NCI-H1436 treated with DMSO at 0.1 percent for 48 hours (cell line): ENCODE measurements at regions not wholly inside any gene's neighbourhood (a gene's known extent, or its start where the extent isn't known, plus 50 kb on each side); places are given as distances from the start of the nearest gene placed in this dataset.

Experiments used
- DNase-seq: peaks from one replicate; lab custom pipeline; 2025; lab: John Stamatoyannopoulos, UW

DNA sequence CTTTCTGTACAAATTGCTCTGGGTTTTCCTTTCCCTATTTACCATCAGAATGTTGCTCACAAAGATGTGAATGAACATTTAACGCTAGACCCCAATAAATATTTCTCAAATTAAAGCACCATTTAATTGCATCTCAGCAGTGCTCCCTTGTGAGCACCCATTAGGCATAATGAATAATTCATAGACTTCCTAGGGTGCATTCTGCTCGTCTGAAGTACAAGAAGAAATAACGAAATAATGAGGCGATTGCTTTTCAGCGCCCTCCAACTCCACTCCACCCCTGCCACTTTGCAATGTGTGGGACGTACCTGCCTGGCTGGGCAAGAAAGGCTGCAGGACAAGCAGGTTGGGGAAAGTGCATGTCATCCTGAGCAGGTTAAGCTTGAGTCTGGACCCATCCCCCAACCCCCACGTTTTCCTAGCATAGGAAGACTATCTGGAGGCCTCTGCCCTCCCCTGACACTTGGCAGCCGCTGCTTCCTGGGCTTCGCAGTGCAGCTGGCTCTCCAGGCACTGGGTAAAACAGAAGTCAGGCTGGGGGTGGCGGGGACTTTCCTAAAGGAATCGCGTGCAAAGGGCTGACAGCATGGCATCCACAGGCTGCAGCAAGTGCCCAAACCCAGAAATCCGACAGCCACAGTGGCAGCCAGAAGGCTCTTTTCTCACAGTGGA is 253.7 kb downstream of the DUSP6 start:
- DNase-seq = no peak

DNA sequence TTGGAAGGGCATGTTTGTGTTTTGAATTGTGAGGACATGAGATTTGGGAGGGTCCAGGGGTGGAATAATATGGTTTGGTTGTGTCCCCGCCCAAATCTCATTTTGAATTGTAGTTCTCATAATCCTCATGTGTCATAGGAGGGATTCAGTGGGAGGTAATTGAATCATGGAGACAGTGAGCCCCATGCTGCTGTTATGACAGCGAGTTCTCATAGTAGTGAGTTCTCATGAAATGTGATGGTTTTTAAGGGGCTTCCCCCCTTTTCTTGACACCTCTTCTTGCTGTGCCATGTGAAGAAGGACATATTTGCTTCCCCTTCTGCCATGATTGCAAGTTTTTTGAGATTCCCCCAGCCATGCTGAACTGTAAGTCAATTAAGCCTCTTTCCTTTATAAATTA is 260.0 kb downstream of the DUSP6 start:
- DNase-seq = no peak

DNA sequence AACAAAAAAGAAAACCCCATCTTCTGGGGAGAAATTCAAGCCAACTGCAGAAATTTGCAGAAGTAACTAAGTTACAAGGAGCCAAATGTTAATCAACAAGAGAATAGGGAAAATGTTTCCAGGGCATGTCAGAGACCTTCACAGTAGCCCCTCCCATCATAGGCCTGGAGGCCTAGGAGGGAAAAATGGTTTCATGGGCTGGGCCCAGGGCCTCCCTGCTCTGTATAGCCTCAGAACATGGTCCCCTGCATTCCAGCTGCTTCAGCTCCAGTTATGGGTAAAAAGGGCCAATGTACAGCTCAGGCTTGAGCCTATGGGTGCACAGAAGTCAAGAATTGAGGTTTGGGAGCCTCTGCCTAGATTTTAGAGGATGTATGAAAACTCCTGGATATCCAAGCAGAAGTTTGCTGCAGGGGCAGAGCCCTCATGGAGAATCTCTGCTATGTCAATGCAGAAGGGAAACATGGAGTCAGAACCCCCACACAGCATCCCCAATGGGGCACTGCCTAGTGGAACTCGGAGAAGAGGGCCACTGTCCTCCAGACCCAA is 260.9 kb downstream of the DUSP6 start:
- DNase-seq = no peak

- no peak for DNase-seq
Observed at GRCh38 chr12:89089264-89089663, 263.0 kb downstream of the DUSP6 start.

DNA sequence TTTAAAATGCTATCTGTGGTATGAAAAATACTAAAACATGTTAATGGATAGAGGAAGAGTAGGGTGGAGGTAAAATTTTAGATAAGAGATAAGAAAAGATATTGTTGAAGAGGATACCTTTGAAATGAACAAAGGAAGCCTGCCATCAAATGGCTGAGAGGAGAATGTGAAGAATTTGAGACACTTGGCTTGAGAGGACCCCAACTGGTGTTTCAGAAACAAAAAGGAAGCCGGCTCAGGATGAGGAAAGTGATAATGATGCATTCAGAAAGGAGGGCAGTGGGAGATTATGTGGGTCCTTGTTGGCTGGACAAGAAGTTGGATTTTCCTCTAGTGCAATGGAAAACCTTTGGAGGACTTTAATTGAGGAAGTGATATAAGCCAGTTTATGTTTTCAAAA is 264.4 kb downstream of the DUSP6 start:
- no peak for DNase-seq

DNA sequence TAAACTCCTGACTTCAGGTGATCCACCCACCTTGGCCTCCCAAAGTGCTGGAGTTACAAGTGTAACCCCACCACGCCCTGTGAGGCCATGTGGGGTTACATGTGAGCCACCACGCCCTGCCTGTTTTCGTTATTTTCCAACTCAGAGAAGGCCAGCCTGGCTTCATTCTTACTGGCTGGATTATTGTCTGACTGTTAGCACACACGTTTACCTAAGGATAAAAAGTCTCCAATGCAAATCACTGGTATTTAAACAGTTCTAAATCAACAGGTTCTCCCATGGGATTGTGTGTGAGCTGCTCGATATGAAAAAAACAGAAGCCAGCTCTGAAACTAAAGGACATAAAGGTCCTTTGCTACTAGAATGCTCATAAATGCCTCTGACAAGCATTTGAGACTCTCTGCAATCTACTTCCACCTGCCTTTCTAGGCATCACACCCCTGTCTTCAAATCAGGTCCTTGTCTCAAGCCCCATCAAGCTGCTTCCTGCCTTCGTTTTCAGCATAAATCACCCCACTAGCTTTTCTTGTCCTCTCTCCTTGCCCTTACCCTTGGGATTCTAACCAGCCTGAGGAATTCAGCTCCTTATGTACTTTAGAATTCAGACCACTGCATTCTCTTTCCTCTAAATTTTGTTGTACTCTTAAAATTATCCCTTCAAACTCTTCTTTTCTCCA is 265.0 kb downstream of the DUSP6 start:
- DNase-seq = no peak

DNA sequence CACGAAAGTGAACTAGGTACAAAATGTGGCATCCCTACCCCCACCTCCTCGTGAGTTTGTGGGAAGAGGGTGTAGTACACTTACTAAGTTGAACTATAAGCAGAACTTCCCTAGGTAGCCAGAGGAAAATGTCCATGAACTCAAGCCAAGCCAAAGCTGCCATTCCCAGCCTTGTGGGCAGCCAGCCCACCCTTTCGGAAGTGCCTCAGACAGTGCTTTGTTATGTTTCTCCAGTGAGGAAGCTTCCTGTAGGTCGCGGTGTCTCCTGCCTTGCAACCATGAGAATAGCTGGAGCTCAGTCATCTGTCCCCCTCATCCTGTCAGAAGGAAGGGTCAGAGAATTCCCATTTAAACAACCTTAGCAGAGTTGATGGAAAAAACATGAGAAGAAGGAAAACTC is 266.9 kb downstream of the DUSP6 start:
- no peak for DNase-seq

DNA sequence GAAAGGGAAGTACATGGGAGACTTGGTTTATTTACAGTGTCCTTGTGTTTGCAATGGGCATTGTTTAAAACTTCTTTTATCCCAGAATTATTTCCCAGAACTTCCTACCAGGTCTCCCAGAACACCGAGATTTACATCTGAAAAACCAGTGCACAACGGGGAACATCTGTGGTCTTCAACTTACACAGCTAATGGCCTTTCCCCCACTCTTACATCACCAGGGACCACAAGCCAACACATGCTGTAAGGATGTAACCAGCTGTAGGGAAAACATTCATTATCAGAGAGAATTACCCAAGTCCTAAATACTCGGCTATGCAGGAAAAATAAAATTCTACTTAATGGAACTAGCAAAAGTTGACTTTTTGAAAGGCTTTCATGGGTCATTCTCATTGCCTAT is 267.6 kb downstream of the DUSP6 start:
- DNase-seq = no peak

- DNase-seq = no peak
Observed at GRCh38 chr12:89083491-89083890, 268.8 kb downstream of the DUSP6 start.

DNA sequence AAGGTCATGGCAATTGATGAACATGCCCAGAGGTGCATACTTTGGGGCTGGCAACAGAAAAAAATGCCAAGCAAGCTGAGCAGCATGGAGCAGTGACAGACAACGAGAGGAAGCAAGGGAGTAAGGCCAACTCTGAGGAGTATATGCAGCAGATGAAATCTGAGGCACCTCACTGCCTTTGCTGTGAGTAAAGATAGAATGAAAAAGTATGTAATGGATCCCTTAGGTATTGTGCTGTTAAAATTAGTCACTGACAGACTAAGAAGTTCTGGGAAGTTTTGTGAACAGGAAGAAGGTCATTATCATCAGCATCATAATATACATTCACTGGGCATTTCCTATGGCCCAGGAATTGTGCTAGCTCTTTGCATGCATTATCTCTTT is 269.9 kb downstream of the DUSP6 start:
- DNase-seq = no peak

DNA sequence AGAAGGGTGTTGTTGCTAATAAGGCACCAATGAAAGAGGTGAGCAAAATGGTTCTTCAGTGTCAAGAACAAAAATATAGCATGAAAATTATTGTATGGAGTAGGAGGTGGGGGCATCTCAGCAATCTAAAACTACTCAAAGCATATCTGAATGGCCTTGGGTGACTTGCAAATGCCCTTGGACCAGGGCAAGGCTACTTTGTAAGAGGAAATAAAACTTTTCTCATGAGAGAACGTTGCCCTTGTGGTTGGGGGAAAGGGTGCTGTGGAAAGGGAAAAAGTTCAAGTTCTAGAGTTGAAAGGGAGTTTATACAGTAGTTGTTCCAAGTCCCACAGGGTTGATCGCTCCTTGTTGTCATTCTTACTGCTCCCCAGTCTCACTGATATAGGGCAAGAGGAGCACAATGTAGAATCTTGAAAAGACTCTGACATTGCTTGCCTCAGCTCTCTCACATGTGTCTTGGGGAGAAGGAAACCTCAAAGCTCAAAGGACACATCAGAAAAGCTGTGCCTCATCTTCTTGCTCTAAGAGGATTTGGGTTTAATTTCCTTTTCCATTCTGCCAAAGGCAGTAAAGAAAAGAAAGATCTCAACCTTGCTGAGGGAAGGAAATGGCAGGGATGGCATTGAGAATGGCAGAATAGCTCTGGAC is 270.5 kb downstream of the DUSP6 start:
- no peak for DNase-seq

DNA sequence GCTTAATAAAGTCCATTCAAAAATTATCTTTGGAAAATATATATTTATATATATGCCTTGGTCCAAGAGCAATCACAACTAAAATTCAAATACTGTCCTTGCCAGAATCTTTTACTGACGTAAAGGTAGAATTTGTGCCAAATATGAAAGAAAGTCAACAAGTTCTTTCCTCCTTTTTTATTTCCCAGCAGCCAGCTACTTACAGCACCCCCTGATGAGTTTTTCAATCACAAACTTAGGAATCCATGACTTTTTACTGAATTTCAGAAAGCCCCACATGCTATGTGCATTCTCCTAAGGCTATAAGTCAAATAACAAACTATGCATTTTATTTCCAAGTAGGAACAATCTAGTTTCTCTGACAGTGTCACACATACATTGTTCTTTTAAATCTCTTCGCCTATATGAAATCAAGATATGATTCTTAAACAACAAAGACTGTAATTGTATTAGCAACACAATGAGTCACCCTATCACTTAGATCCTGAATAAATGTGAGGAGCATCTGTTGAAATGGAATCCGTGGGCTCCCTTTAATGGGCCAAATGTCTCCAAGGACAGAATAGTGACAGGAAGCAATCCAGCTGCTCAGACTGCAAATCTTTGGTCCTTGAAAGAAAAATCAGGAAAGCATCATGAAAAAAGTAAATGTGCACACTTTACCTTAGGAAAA is 271.4 kb downstream of the DUSP6 start:
- no peak for DNase-seq

- no peak for DNase-seq
Observed at GRCh38 chr12:89075880-89076540, 276.3 kb downstream of the DUSP6 start.

- DNase-seq = no peak
Observed at GRCh38 chr12:89073659-89074058, 278.6 kb downstream of the DUSP6 start.

DNA sequence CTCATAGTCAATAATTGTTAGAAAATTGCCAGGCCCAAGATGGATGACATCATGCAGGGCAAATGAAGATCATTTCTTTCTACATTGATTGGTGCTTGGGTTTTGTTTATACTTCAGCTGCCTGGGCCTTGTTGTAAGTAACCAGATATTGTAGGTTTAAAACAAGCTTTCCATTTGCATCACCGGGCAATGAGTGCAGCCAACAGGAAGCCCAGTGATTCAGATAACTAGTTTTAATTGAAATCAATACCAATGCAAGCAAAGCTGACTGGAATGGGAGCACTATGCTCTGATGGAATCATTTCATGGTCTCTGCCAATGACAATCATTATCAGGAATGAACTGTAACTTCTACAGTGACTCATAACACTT is 279.3 kb downstream of the DUSP6 start:
- DNase-seq = peak; percentile 75

DNA sequence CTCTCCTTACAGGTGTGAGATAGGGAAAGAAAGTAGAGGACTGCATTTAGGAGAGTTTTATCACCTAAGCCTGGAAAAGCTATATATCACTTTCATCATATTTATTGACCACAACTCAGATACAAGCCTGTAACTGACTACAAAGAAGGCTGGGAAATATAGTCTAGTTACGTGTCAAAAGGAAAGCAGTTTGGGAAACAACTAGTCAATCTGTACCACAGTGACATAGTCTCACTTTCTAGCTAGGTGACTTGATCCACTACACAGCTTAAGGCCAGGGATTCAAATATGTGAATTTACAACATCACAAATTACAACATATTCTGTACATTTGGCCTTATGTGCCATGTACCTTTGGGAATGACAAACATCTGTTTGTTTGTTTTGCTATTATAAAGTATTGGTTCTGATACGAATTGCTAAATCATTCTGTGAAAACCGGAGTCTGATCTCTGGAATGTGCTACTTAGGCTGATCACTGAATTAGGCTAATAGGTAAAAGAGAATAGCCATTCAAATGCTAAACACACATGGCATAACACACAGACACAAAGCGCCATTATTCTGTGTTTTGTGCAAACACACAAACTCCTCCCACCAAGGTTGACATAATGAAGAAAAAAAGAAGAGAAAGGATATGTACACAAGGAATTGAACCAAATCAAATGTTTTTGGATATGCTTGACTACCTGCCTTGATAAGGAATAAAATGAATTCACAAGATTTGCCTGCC is 279.8 kb downstream of the DUSP6 start:
- DNase-seq = no peak

DNA sequence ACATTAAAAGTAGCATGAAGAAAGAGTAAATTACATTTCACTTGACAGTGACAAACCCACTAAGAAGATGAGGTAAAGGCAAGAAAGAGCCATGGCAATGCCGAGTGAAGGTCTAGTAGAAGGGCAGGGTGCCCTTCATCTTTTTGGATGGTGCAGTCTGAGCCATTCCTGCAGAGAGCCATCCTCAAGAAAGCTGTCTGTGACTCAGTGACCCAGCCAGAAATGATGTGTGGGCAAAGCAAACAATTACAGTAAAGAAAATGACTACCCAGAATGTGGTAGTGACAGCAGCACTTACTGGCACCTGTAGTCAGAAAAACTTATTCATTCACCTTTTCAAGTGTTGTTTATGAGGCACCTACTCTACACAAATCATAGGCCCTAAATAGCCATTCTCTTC is 281.7 kb downstream of the DUSP6 start:
- DNase-seq = no peak

- no peak for DNase-seq
Observed at GRCh38 chr12:89069431-89069830, 282.9 kb downstream of the DUSP6 start.

DNA sequence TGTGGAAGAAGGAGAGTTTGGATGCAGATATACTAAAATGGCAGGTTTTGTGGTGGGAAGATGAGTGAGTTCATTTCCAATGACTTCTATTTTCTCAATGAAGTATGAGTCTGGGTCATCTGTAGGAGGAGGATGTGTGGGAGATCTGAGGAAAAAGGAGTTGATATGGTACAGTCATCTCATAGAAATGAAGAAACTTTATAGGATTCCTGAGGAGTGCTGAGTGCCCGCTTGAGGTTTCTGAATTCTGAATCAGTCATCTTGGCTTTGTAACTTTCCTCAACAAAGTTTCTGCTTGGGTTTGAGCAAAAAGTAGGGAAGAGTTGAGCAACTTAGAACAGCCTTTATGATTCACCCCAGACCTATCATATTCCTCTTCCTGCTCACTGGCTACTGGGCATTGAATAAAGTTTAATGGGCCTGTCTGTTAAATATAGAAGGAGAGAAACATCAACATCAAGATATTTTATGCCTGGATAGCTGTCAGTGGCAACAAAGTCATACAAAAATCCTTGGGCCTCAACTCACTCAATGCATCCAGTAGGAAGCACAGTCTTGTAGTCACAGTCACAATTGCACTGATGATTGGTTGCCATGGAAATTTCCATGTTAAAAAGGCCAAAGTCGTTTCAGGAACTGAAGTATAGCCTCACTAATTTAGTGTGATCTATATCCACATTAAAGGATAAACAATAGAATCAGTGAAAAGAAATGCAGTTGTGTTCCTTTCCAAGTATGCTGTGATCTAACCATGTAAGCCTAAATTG is 284.7 kb downstream of the DUSP6 start:
- DNase-seq = no peak

- no peak for DNase-seq
Observed at GRCh38 chr12:89064780-89065179, 287.5 kb downstream of the DUSP6 start.

- DNase-seq = no peak
Observed at GRCh38 chr12:89064151-89064550, 288.1 kb downstream of the DUSP6 start.
